Ascending aorta (tissue), 2 donors: ENCODE measurements at regions not wholly inside any gene's neighbourhood (a gene's known extent, or its start where the extent isn't known, plus 50 kb on each side); places are given as distances from the start of the nearest gene placed in this dataset.
"Not testable (repeated sequence)": the region's sequence is repeated elsewhere in the genome, so short reads cannot be mapped to it uniquely, and the experiment has no call there.

Source experiments
- DNase-seq, 2 donors: peaks; one replicate each; pipeline ENCODE4 v3.0.0-alpha.2; 2019; ENCODE audit warnings: low spot score in 2 of 2
- H3K27ac ChIP-seq, 2 donors: fragments of 200-600 bp; sonication (generic); one replicate each; pipeline ENCODE4 v1.5.1; 2016 to 2017; ENCODE audit warnings: mild to moderate bottlenecking in 1 of 2
- H3K27me3 ChIP-seq: fragments of 200-600 bp; sonication (generic); one replicate; pipeline ENCODE4 v1.5.1; 2017
- H3K36me3 ChIP-seq, 2 donors: fragments of 200-600 bp; sonication (generic); one replicate each; pipeline ENCODE4 v1.5.1; 2016
- H3K4me1 ChIP-seq, 2 donors: fragments of 200-600 bp; sonication (generic); one replicate each; pipeline ENCODE4 v1.5.1; 2016 to 2017; ENCODE audit warnings: mild to moderate bottlenecking in 1 of 2
- H3K4me3 ChIP-seq, 2 donors: fragments of 200-600 bp; sonication (generic); one replicate each; pipeline ENCODE4 v1.5.1; 2016 to 2017; ENCODE audit warnings: mild to moderate bottlenecking in 1 of 2
- H3K9me3 ChIP-seq, 2 donors: fragments of 200-600 bp; sonication (generic); one replicate each; pipeline ENCODE4 v1.5.1; 2016
- intact Hi-C: fragments of 100-400 bp; cut with DNase I; formaldehyde crosslinking; loops from one replicate; pipeline ENCODE4 v1.15.1; 2023
- TF ChIP-seq, protein P1 (sequence below), 3 experiments: fragments of 200-600 bp in 2 of 3; fragments of 450-650 bp in 1 of 3; sonication (generic) in 2 of 3; IDR thresholded peaks; one replicate each; pipeline ENCODE4 v1.5.1; 2016 to 2019; ENCODE audit warnings: antibody characterized with exemption in 3 of 3, mild to moderate bottlenecking in 1 of 3, moderate library complexity in 1 of 3

DNA sequence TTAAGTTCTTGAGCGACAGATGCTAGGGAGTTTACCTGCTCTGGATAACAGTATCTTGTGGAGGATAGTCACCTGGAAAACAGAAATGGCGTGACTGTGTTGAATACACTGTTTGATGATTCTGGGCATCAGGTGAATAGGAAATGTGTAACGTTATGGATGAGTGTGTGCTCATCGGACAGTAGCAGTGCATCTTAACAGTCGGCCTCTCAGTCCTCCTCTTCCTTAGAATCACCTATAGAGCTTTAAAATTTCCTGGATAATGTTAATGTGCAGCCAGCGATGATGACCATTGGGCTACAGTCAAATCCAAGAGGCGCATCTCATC is 217.7 kb downstream of the OR2B2 start:
- TF ChIP-seq, protein P1, sequence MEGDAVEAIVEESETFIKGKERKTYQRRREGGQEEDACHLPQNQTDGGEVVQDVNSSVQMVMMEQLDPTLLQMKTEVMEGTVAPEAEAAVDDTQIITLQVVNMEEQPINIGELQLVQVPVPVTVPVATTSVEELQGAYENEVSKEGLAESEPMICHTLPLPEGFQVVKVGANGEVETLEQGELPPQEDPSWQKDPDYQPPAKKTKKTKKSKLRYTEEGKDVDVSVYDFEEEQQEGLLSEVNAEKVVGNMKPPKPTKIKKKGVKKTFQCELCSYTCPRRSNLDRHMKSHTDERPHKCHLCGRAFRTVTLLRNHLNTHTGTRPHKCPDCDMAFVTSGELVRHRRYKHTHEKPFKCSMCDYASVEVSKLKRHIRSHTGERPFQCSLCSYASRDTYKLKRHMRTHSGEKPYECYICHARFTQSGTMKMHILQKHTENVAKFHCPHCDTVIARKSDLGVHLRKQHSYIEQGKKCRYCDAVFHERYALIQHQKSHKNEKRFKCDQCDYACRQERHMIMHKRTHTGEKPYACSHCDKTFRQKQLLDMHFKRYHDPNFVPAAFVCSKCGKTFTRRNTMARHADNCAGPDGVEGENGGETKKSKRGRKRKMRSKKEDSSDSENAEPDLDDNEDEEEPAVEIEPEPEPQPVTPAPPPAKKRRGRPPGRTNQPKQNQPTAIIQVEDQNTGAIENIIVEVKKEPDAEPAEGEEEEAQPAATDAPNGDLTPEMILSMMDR (IDR thresholded peaks at IDR 0.05): no peak
- no peak for DNase-seq
- Histone ChIP-seq H3K4me1 (no peaks in the 10 kb centered on the region), H3K4me3 (peak overlapping the region in 1 of 2 donors; percentile 50), H3K27ac (no peak overlapping the region), H3K36me3 (no peaks in the 10 kb centered on the region), H3K27me3 (no peaks in the 10 kb centered on the region), H3K9me3 (no peaks in the 10 kb centered on the region)
- intact Hi-C loops: no loop called here

DNA sequence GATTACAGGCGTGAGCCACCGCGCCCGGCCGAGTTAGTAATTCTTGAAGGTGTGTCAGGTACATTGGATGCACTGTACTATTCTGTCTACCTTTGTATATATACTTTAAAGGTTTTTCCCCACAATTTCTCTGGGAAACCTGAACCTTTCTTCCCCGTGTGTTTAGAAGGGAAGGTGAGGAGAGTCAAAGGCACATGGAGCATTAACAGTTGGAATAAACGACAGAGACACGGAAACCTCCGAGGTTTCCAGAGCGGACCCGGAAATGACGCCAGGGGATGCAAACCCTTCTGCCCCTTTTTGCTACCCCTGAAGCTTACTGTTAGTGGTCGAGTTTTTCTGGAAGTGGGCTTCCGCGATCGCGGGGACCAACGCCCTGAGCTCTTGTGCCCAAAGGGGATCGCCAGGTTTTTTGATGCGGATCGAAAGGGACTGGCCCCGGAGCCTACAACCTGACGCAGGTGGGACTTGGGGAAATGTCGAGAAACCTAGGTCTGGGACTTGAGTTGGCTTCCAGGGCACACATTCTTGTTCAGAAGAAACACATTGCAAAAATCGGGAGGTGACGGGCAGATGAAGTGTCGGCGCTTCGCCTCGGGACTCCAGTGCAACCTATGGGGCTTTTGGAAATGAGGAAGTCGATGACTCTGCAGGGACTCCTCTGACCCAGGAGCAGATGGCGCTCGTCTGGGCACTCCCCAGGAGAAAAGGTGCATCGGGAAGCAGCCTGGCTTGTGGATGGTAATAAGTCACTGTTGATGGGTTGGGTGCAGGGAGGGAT is 218.2 kb downstream of the OR2B2 start:
- intact Hi-C loops: no loop called here

DNA sequence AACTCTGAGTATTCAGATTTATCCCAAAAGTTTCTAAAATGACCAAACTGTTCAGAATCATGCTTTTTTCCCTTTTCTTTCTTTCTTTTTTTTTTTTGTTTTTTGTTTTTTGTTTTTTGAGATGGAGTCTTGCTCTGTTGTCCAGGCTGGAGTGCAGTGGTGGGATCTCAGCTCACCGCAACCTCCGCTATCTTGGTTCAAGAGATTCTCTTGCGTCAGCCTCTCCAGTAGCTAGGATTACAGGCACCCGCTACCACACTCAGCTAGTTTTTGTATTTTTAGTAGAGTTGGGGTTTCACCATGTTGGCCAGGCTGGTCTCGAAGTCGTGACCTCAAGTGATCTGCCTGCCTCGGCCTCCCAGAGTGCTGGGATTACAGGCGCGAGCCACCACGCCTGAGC is 219.2 kb upstream of the ZNF184 start:
- H3K9me3 ChIP-seq, H3K27me3 ChIP-seq, intact Hi-C loops, H3K4me1 ChIP-seq, DNase-seq, H3K27ac ChIP-seq, H3K4me3 ChIP-seq, H3K36me3 ChIP-seq: not testable (repeated sequence)

More for the DNA sequence above, 218.2 kb downstream of the OR2B2 start:
- no peaks in the 10 kb centered on the region for H3K9me3 ChIP-seq
- peak overlapping the region; percentile 8 to 50 for H3K4me3 ChIP-seq
- no peak overlapping the region for H3K27ac ChIP-seq
- TF ChIP-seq, protein P1 (IDR thresholded peaks at IDR 0.05): no peak
- DNase-seq: no peak
- H3K36me3 ChIP-seq: no peaks in the 10 kb centered on the region
- no peaks in the 10 kb centered on the region for H3K27me3 ChIP-seq
- no peaks in the 10 kb centered on the region for H3K4me1 ChIP-seq

DNA sequence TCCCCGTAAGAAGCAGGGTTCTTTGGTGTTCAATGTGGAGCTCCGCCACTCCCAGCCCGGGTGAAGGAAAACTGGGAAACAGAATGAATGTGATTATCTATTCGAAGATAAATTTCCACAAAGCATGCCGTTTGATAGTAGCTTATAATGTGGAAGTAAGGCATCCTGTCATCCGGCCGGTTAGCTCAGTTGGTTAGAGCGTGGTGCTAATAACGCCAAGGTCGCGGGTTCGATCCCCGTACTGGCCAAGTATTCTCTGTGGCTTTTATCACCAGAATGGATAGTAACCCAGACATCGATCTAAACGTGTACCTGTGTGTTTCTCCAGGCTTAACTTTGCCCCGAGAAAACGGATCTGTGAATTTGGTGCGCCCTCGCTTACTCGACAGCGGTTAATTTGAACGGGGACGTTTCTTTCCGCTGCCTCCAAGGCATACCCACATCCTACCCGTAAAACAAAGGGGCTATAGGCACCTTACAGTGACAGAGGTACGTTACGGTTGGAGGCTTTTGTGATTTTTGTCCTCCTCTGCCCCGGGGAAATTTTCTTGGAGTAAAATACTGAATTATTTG is 215.2 kb upstream of the ZNF184 start:
- H3K4me3 ChIP-seq: peak overlapping the region; percentile 27 to 61
- TF ChIP-seq, protein P1 (IDR thresholded peaks at IDR 0.05): no peak
- H3K4me1 ChIP-seq: no peaks in the 10 kb centered on the region
- no peaks in the 10 kb centered on the region for H3K36me3 ChIP-seq
- no peaks in the 10 kb centered on the region for H3K9me3 ChIP-seq
- intact Hi-C loops: no loop called here
- DNase-seq: peak; percentile 33 to 79
- no peak overlapping the region for H3K27ac ChIP-seq
- H3K27me3 ChIP-seq: no peaks in the 10 kb centered on the region

DNA sequence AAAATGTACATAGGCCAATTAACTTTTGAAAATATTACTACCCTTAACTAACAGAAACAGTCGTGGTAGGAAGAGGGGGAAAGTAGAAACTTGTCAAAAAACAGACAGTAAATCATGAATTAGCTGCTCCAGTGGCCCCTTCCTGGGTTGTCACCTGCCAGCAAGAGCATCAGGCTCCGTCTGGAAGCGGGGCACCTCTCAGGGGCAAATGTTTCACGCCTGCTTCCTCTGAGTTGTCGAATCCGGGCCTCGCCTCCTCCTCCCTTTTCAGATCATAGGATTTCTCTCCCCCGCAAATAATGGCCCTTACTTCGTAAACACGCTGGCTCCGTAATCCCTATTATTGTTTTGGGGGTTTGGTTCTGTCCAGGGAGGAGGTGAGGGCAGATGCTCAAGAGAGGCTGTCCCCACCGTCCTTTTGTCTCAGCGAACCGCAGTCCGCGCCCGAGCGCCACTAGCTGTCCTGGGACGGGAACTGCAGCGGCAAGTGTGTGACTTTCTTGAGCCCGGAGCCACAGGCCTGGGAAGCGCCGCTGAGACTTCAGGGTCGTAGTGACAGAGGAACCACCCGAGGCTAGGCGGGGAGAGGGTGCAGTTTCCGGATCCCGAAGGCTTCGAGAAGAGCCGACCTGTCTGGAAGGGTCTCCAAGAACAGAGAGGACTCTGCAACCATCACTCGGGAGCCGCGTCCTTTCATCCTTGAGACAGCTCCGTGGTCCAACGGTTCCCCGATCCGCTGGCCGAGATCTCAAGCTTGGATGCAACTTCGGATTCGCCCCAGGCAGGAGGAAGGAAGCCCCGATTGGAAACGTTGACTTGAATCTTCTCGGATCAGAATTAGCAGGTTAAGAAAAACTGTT is 214.5 kb upstream of the ZNF184 start:
- DNase-seq: peak in 1 of 2 donors; percentile 72
- Histone ChIP-seq H3K4me3 (peak overlapping the region; percentile 27 to 61), H3K9me3 (no peaks in the 10 kb centered on the region), H3K4me1 (no peaks in the 10 kb centered on the region), H3K36me3 (no peaks in the 10 kb centered on the region), H3K27ac (no peak overlapping the region), H3K27me3 (no peaks in the 10 kb centered on the region)
- TF ChIP-seq, protein P1 (IDR thresholded peaks at IDR 0.05): peak; percentile 15 to 42 (median 27)
- intact Hi-C loops: no loop called here

DNA sequence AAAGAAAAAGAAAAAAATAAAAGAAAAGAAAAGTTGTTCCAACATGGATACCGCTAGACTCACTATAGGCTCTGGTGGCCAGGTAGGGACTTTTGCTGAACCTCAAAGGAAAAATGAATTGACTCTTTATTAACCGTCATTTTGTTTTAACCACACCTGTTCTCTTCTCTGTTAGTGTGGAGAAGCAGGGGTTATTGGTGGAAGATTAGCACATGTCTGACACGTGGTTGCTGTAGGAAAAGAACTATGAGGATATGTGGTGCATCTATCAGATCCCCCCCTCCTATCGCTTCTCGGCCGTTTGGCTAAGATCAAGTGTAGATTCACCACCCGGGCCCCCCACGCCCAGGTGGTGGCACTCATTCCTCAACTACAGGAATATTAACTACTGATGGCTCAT is 212.4 kb upstream of the ZNF184 start:
- intact Hi-C loops: no loop called here
- Histone ChIP-seq H3K36me3 (no peaks in the 10 kb centered on the region), H3K9me3 (no peaks in the 10 kb centered on the region), H3K27ac (no peak overlapping the region), H3K4me3 (no peak overlapping the region), H3K27me3 (peaks cover 9% of the 10 kb centered on the region), H3K4me1 (no peaks in the 10 kb centered on the region)
- DNase-seq: no peak
- TF ChIP-seq, protein P1 (IDR thresholded peaks at IDR 0.05): no peak
